LNCAP (cell line): ENCODE measurements at regions not wholly inside any gene's neighbourhood (a gene's known extent, or its start where the extent isn't known, plus 50 kb on each side); places are given as distances from the start of the nearest gene placed in this dataset.

Source experiments
- TF ChIP-seq, protein P1 (sequence below): fragments of 450-650 bp; IDR thresholded peaks from 2 replicates; pipeline ENCODE4 v1.5.1; 2017; ENCODE audit warnings: mild to moderate bottlenecking

DNA sequence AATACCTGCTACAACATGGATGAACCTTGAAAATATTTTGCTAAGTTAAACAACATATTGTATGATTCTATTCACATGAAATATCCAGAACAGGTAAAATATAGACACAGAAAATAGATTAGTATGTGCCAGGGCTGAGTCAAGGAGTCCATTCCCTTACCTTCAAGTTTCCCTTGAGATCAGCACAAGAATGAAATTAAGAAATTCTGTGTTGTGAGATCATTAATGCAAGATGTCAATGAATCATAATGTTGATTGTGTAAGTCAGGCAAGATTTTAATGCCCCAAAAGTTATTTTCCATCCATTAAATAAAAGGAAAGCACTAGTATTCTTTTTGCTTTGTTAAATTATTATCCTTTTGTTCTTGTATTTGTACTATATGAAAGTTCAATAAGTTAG, 139.4 kb downstream of the MRPL39 start:
- TF ChIP-seq, protein P1, sequence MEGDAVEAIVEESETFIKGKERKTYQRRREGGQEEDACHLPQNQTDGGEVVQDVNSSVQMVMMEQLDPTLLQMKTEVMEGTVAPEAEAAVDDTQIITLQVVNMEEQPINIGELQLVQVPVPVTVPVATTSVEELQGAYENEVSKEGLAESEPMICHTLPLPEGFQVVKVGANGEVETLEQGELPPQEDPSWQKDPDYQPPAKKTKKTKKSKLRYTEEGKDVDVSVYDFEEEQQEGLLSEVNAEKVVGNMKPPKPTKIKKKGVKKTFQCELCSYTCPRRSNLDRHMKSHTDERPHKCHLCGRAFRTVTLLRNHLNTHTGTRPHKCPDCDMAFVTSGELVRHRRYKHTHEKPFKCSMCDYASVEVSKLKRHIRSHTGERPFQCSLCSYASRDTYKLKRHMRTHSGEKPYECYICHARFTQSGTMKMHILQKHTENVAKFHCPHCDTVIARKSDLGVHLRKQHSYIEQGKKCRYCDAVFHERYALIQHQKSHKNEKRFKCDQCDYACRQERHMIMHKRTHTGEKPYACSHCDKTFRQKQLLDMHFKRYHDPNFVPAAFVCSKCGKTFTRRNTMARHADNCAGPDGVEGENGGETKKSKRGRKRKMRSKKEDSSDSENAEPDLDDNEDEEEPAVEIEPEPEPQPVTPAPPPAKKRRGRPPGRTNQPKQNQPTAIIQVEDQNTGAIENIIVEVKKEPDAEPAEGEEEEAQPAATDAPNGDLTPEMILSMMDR: no peak

DNA sequence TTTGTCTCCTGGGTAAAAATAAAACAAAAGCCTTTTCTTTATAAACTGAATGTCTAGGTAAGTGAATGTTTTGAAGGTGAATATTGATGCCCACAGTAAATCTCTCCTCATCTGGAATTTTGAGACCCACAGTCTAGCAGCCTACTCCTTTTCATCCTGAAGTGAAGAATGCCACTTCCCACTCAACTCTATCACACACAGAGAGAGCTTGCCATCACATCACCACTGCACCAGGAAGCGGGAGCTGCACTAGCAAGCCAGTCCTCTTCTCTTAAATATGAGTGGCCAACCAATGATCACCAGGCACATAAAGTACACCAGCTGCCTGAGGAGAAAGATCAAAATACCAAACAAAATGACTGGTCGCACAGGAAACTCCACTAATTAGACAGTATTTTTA, 140.8 kb downstream of the MRPL39 start:
- TF ChIP-seq, protein P1: no peak

DNA sequence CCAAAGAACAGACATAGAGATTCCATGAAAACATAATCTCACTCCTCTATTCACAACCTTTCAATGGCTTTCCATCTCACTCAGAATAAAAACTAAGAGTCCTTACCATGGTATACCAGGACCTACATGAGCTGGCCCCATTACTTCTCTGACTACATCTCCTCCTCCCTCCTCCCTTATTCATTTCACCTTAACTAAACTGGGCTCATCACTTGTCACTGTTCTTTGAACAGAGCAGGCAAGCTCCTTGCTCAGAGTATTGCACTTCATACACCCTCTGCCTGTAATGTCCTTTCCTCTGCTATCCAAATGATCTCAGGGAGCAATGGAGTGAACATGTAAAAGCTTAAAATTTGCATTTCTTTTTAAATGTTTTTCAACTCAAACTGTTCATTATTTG, 142.0 kb downstream of the MRPL39 start:
- TF ChIP-seq, protein P1: no peak

DNA sequence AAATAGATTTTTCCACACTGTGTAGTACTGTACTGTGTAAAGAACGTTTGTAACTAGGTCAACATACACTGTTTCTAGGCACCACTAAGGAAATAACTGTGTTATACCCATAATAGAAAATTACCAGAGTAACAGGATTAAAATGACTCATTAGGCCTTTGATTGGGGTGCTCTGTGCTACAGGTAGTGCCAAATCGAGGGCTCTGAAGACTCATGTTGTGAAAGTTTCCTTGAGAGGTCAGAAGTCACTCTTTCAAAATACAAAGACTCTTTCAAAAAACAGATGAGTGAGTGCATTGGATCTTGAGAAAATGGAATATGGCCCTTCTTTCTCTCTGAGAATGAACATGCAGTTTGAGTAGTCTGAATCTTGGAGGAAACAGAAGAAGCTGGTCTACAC, 143.0 kb downstream of the MRPL39 start:
- TF ChIP-seq, protein P1: no peak

DNA sequence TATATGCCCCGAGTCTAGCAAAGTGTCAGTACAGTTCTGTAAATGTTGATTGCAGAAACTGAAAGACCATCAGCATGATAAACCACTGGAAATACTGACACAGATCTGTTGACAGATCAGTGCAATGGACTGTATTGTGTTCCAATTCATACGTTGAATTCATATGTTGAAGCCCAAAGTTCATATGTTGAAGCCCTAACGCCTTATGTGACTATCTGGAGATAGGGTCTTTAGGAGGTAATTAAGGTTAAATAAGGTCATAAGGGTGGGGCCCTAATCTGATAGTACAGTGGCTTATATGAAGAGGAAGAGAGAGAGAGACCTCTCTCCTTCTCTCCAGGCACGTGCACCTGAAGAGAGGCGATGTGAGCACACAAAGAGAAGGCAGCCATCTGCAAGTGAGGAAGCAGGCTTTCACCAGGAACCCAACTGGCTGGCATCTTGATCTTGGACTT, 144.7 kb downstream of the MRPL39 start:
- TF ChIP-seq, protein P1: no peak

DNA sequence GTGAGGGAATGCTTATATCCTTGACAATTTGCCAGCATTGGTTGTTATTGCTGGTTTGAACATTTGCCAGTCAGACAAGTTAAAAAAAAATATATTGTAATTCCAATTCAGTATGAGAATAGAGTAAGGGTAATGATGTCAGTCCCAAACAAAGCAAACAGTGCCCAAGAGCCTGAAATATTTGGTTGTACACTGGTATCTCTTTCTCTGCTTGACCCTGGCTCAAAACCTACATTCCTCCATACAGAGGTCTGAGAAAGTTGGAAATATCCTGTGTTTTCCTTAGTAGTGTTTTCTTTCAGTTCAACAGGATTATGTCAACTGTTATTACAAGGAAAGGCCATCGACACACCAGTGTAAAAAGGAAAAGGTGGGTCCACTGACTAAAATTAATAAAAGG, 145.6 kb downstream of the MRPL39 start:
- TF ChIP-seq, protein P1: no peak

DNA sequence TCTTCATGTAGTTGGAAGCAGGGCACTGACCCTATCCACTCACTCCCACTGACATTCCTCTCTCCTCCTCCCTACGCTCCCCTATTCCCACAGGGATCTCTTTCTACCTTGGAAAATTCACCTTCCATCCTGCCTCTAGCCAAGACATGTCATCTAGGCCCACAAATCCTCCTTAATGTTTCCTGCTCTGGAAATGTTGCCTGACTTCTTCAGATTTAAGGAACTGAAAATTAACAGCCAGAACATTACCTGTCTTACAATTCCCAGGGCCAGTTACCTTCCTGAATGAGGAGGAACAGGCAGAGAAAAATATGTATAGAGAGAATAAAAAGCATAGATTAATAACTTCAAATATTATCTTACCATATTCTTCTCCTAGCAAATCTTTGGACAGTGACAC, 147.3 kb downstream of the MRPL39 start:
- TF ChIP-seq, protein P1: no peak

DNA sequence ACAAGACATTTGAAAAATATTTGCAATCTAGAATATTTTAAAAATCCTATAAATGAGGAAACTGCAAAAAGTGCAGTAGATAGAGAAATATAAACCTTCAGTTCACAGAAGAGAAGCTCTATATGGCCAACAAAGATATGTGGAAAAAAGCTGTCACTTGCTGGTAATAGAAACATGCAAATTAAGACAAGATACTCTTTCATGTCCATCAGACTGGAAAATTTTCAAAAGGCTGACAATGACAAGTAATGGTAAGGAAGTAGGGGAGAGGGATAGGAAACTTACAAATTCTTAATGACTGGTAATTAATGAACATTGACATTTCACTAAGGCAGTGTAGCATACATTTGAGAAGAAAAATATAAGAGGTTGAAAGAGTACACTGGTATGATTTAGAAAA, 147.9 kb downstream of the MRPL39 start:
- TF ChIP-seq, protein P1: no peak
